ENCODE measurements at regions not wholly inside any gene's neighbourhood (a gene's known extent, or its start where the extent isn't known, plus 50 kb on each side); places are given as distances from the start of the nearest gene placed in this dataset.

GRCh38 chr3:168926426-168926825 lies 737.1 kb downstream of the MECOM start:
- Histone ChIP-seq H3K27ac (ENCODE audit: extremely low read length, insufficient read depth, low read length) (no peak overlapping the region), H3K9ac (ENCODE audit: insufficient read depth, low read depth, low read length) (no peak overlapping the region), H3K4me1 (ENCODE audit: insufficient read depth, low read length) (no peaks in the 10 kb centered on the region), H3K79me2 (ENCODE audit: insufficient read depth, low read length) (no peaks in the 10 kb centered on the region), H2AFZ (ENCODE audit: low read length) (no peak overlapping the region), H4K20me1 (ENCODE audit: insufficient read depth, low read length) (no peaks in the 10 kb centered on the region), H3K27me3 (ENCODE audit: control insufficient read depth in 1 of 2, insufficient read depth in 2 of 2, low read length in 2 of 2) (no peaks in the 10 kb centered on the region; a peak in 1 of 5 replicates), H3K4me3 (replicated peaks in 1 of 3; ENCODE audit: insufficient read depth in 1 of 3, low read depth in 2 of 3, low read length in 3 of 3) (no peak overlapping the region), H3K4me2 (ENCODE audit: low read depth, low read length) (no peak overlapping the region), H3K36me3 (replicated peaks in 1 of 2; ENCODE audit: control insufficient read depth in 1 of 2, insufficient read depth in 2 of 2, low read length in 2 of 2) (no peaks in the 10 kb centered on the region), H3K9me3 (ENCODE audit: low read length) (no peaks in the 10 kb centered on the region)
- no TSS peak for BruUV-seq (replicated peaks)
- in situ Hi-C loops (cut with HindIII; ENCODE audit: extremely low pct_ligation_motif_present, low pct_unique_long_range_greater_than_20kb) (no loop called here), intact Hi-C loops (cut with micrococcal nuclease; ENCODE audit: unreplicated experiment) (no loop called here)
- no peak for TF ChIP-seq MED1 (CRISPR knock-in tag; IDR thresholded peaks at IDR 0.05)
- 0% methylated on average over 1 of the region's 1 CpG for WGBS (ENCODE audit: low lambda C conversion rate)
- ATAC-seq (no peak), DNase-seq (ENCODE audit: low spot score) (no peak), FAIRE-seq (no peak)
- CTCF ChIA-PET (ENCODE audit: low intra/inter-chr PET ratio, low total read pairs): no interaction called here
- POLR2A ChIA-PET: no interaction called here

- no peak overlapping the region for H3K9ac ChIP-seq (ENCODE audit: insufficient read depth, low read depth, low read length)
- no peak overlapping the region for H2AFZ ChIP-seq (ENCODE audit: low read length)
- no peak for TF ChIP-seq ZBTB8A (CRISPR knock-in tag; IDR thresholded peaks at IDR 0.05; ENCODE audit: borderline replicate concordance, low read depth)
- no peak for TF ChIP-seq FOXA3 (CRISPR knock-in tag; IDR thresholded peaks at IDR 0.05)
- TF ChIP-seq CEBPG (CRISPR knock-in tag; IDR thresholded peaks at IDR 0.05): no peak
- in situ Hi-C loops (cut with HindIII; ENCODE audit: extremely low pct_ligation_motif_present, low pct_unique_long_range_greater_than_20kb): no loop called here
- ChIA-PET CTCF (ENCODE audit: low intra/inter-chr PET ratio, low total read pairs) (no interaction called here), POLR2A (no interaction called here)
- no peaks in the 10 kb centered on the region for H4K20me1 ChIP-seq (ENCODE audit: insufficient read depth, low read length)
- no peaks in the 10 kb centered on the region for H3K79me2 ChIP-seq (ENCODE audit: insufficient read depth, low read length)
- H3K4me3 ChIP-seq (replicated peaks in 1 of 3; ENCODE audit: insufficient read depth in 1 of 3, low read depth in 2 of 3, low read length in 3 of 3): no peak overlapping the region
- FAIRE-seq (no peak), ATAC-seq (no peak), DNase-seq (ENCODE audit: low spot score) (no peak)
- H3K4me1 ChIP-seq (ENCODE audit: insufficient read depth, low read length): no peaks in the 10 kb centered on the region
- BruUV-seq (replicated peaks): no TSS peak
- H3K4me2 ChIP-seq (ENCODE audit: low read depth, low read length): no peak overlapping the region
- no peaks in the 10 kb centered on the region for H3K9me3 ChIP-seq (ENCODE audit: low read length)
- H3K27me3 ChIP-seq (ENCODE audit: control insufficient read depth in 1 of 2, insufficient read depth in 2 of 2, low read length in 2 of 2): no peaks in the 10 kb centered on the region; a peak in 1 of 5 replicates
- WGBS (ENCODE audit: low lambda C conversion rate): 0% methylated on average over 1 of the region's 1 CpG
- intact Hi-C loops (cut with micrococcal nuclease; ENCODE audit: unreplicated experiment): no loop called here
- no peaks in the 10 kb centered on the region for H3K36me3 ChIP-seq (replicated peaks in 1 of 2; ENCODE audit: control insufficient read depth in 1 of 2, insufficient read depth in 2 of 2, low read length in 2 of 2)
- H3K27ac ChIP-seq (ENCODE audit: extremely low read length, insufficient read depth, low read length): no peak overlapping the region
Measured at GRCh38 chr3:168925568-168925967, 737.9 kb downstream of the MECOM start.

GRCh38 chr3:168914662-168915061 lies 748.9 kb downstream of the MECOM start:
- in situ Hi-C loops (cut with HindIII; ENCODE audit: extremely low pct_ligation_motif_present, low pct_unique_long_range_greater_than_20kb): no loop called here
- H2AFZ ChIP-seq (ENCODE audit: low read length): no peak overlapping the region
- H4K20me1 ChIP-seq (ENCODE audit: insufficient read depth, low read length): no peaks in the 10 kb centered on the region
- no peak for DNase-seq (ENCODE audit: low spot score)
- no peak for ATAC-seq
- intact Hi-C loops (cut with micrococcal nuclease; ENCODE audit: unreplicated experiment): no loop called here
- H3K4me3 ChIP-seq (replicated peaks in 1 of 3; ENCODE audit: insufficient read depth in 1 of 3, low read depth in 2 of 3, low read length in 3 of 3): no peak overlapping the region
- POLR2A ChIA-PET: no interaction called here
- no peaks in the 10 kb centered on the region for H3K79me2 ChIP-seq (ENCODE audit: insufficient read depth, low read length)
- WGBS (ENCODE audit: low lambda C conversion rate): 0% methylated on average over 1 of the region's 1 CpG
- no peaks in the 10 kb centered on the region for H3K27me3 ChIP-seq (ENCODE audit: control insufficient read depth in 1 of 2, insufficient read depth in 2 of 2, low read length in 2 of 2)
- H3K9me3 ChIP-seq (ENCODE audit: low read length): no peaks in the 10 kb centered on the region
- CTCF ChIA-PET (ENCODE audit: low intra/inter-chr PET ratio, low total read pairs): no interaction called here
- no peak overlapping the region for H3K27ac ChIP-seq (ENCODE audit: extremely low read length, insufficient read depth, low read length)
- H3K36me3 ChIP-seq (replicated peaks in 1 of 2; ENCODE audit: control insufficient read depth in 1 of 2, insufficient read depth in 2 of 2, low read length in 2 of 2): no peaks in the 10 kb centered on the region
- H3K4me2 ChIP-seq (ENCODE audit: low read depth, low read length): no peak overlapping the region
- H3K4me1 ChIP-seq (ENCODE audit: insufficient read depth, low read length): no peaks in the 10 kb centered on the region
- FAIRE-seq: no peak
- BruUV-seq (replicated peaks): no TSS peak
- H3K9ac ChIP-seq (ENCODE audit: insufficient read depth, low read depth, low read length): no peak overlapping the region
- TF ChIP-seq TIGD3 (CRISPR knock-in tag; IDR thresholded peaks at IDR 0.05; ENCODE audit: borderline replicate concordance): no peak
- TF ChIP-seq ZNF766 (CRISPR knock-in tag; IDR thresholded peaks at IDR 0.05; ENCODE audit: borderline replicate concordance): no peak
- TF ChIP-seq ZNF781 (CRISPR knock-in tag; IDR thresholded peaks at IDR 0.05; ENCODE audit: borderline replicate concordance, not compliant biosample characterization): no peak
- no peak for TF ChIP-seq KDM3A (CRISPR knock-in tag; IDR thresholded peaks at IDR 0.05; ENCODE audit: low read depth)
- no peak for TF ChIP-seq HOXA3 (CRISPR knock-in tag; IDR thresholded peaks at IDR 0.05)
- no peak for TF ChIP-seq ZNF430 (CRISPR knock-in tag; IDR thresholded peaks at IDR 0.05)
- TF ChIP-seq BCL3 (CRISPR knock-in tag; IDR thresholded peaks at IDR 0.05): no peak
- no peak for TF ChIP-seq ESRRA (CRISPR knock-in tag; IDR thresholded peaks at IDR 0.05; ENCODE audit: low read depth)
